Limb (tissue), 2 donors: ENCODE measurements at regions not wholly inside any gene's neighbourhood (a gene's known extent, or its start where the extent isn't known, plus 50 kb on each side); places are given as distances from the start of the nearest gene placed in this dataset.

ENCODE experiments used
- DNase-seq, 2 donors: peaks; one replicate each; pipeline ENCODE4 v3.0.0-alpha.2; 2016; ENCODE audit errors: extremely low spot score in 2 of 2

DNA sequence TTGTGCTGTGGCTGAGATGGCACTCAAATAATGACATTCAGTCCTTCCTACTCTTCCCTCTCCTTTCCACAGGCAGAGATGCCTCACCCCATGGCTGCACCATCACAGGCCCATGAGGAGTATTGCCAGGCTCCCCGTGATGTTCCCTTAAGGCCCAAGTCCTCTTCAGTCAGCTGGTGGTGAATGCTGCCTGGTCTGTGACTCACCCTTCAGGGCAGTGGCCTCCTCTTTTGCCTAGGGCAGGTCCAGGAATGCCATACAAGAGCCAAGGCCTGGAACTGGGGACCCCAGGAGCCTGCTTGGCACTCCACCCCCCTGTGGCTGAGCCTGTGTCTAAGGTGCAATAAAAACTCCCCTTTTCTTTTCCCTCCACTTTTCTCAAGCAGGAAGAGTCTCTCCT, 144.2 kb upstream of the GEMIN8 start:
- no peak for DNase-seq

GRCh38 chrX:14164828-14165227, 135.1 kb upstream of the GEMIN8 start:
- no peak for DNase-seq

DNA sequence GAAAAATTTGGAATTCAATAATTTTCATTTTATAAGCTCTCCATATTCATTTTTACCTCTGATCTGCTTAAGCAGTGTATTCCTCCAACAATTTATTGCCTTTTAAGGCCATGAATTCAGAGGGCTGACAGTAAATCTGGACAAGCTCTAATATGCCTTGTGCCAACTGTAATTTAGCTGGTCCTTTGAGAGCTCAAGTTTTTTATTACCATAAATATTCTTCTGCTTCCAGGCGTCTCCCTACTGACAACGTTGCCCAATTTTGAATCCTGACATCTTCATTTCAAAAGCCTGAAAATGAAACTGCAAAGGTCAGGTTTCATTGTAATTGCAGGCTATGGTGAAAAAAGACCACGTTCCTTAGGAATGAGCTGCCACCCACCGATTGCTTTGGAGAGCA, 95.8 kb upstream of the GEMIN8 start:
- no peak for DNase-seq

- DNase-seq, result no peak
These were observed 94.9 kb upstream of the GEMIN8 start for GRCh38 chrX:14124562-14124961.

- DNase-seq, result peak; percentile 39 to 48
These were observed 66.0 kb upstream of the GEMIN8 start for GRCh38 chrX:14095702-14096101.

DNA sequence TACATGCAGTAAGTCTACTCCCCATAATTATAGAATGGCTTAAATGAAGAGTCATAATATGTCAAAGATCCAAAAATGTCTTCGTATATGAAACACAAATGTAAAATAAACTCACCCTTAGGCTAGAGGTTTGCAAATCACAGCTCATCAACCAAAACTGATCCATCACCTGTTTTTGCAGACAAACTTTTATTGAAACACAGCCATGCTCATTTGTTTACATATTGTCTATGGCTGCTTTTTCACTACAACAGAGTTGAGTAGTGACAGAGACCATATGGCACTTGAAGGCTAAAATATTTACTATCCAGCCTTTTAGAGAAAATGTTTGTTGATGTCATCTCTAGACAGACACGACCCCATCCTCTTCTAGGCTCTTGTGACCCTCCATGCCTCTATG, 64.5 kb upstream of the GEMIN8 start:
- DNase-seq, result no peak

DNA sequence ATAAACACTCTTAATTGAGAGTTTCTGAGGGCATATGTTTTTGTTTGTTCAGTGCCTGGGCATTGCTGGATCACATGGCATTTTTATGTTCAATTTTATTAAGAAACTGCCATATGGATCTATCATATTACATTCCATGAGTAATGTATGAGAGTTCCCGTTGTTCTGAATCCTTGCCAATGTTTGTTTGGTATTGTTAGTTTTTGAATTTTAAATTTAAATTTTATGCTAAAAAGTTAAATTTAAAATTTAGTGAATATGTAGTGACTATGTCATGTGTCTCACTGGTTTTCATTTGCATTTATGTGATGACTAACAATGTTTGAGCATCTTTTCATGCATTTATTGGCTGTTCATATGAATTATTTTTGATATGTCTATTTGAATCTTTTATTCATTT, 54.8 kb upstream of the GEMIN8 start:
- no peak for DNase-seq

DNA sequence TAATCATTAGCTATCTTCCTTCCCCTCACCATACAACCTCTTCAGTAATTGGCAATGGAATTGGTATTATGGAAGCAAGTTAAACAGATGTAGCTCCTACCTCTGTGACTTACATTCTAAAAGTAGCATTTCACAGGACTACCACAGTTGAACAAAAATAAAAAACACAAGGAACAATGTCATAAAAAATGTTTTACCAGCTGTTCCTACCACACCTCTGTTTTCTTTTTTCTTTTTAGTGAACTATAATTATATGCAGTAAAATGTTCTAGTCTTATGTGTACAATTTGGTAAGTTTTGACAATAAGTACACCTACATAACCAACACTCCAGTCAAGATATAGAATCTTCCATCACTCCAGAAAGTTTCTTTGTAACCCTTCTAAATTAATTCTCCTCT, 54.1 kb upstream of the GEMIN8 start:
- DNase-seq, result no peak

DNA sequence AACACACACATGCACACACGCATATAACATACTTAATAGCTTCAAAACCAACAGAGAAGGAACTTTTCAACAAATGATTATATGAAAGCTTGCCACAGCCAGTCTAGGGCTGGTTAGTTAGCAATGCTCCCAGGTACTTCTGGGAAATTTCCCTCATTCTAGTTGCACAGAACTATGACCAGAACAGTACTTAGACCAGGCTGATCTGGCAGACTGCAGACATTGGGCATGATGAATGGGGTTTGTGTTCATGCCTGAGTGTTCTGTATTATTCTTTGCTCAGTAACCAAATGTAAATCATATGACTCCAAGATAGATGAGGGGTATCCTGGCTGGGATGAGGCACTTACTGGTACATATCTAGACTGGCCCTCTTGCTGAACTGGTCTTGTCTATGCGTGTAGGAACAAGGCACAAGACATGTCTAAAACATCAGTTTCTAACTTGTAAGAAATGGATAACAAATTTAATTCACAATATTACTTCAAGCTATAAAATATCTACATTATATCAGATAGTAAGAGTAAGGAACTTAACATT, 50.3 kb upstream of the GEMIN8 start:
- no peak for DNase-seq
